GM13977 (cell line): ENCODE measurements at regions not wholly inside any gene's neighbourhood (a gene's known extent, or its start where the extent isn't known, plus 50 kb on each side); places are given as distances from the start of the nearest gene placed in this dataset.

Experiments used
- DNase-seq: peaks from one replicate; pipeline ENCODE4 v3.0.0; 2012; ENCODE audit warnings: low spot score
- in situ Hi-C: fragments of 300-500 bp; cut with MboI; formaldehyde crosslinking; loops from one replicate; pipeline ENCODE4 v1.12.0; 2022; ENCODE audit warnings: low sequenced_read_pairs, low pct_unique_long_range_greater_than_20kb, mixed read lengths, inconsistent platforms; ENCODE audit not compliant: unreplicated experiment
- TF ChIP-seq, protein P1 (sequence below): IDR thresholded peaks from 2 replicates; pipeline ENCODE4 v1.5.1; 2012; ENCODE audit warnings: mild to moderate bottlenecking, control low read depth; ENCODE audit not compliant: insufficient read depth; ENCODE audit errors: extremely low read depth, missing control alignments

DNA sequence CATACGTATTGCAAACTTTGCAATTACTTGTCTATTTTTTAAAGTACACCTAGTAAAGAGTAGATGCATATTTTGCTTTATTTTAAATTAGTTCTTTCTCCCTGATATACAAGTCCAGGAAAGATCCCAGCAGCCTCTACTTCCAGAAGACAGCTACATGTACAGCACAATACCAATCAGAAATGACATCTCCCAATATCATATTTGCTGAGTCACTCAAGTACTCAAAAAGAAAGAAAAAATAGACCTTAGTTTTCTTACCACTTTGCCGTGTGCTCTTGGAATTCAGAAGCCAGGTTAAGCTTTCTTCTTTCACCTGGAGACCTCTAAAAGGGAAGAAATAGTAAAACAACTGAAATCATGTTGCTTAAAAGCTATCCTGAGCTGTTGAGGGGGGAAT is 412.6 kb upstream of the RUNX1 start:
- in situ Hi-C loops = no loop called here
- DNase-seq = no peak
- TF ChIP-seq, protein P1, sequence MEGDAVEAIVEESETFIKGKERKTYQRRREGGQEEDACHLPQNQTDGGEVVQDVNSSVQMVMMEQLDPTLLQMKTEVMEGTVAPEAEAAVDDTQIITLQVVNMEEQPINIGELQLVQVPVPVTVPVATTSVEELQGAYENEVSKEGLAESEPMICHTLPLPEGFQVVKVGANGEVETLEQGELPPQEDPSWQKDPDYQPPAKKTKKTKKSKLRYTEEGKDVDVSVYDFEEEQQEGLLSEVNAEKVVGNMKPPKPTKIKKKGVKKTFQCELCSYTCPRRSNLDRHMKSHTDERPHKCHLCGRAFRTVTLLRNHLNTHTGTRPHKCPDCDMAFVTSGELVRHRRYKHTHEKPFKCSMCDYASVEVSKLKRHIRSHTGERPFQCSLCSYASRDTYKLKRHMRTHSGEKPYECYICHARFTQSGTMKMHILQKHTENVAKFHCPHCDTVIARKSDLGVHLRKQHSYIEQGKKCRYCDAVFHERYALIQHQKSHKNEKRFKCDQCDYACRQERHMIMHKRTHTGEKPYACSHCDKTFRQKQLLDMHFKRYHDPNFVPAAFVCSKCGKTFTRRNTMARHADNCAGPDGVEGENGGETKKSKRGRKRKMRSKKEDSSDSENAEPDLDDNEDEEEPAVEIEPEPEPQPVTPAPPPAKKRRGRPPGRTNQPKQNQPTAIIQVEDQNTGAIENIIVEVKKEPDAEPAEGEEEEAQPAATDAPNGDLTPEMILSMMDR = no peak

DNA sequence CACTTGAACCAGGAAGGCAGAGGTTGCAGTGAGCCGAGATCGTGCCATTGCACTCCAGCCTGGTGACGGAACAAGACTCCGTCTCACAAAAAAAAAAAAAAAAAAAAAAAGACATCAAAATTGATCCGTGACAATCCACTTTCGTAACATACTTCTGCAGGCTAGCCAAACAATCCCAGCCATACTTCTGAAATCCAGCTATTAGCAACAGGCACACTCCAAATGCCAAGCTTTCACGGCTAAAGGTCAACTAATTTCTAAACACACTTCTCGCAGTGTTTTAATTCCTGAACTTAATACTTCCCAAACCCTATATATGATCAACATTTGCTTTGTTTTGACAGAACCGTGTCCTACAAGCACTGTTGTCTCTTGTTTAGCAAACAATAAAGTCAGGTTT is 411.3 kb upstream of the RUNX1 start:
- TF ChIP-seq, protein P1 = no peak
- no peak for DNase-seq
- in situ Hi-C loops = no loop called here

DNA sequence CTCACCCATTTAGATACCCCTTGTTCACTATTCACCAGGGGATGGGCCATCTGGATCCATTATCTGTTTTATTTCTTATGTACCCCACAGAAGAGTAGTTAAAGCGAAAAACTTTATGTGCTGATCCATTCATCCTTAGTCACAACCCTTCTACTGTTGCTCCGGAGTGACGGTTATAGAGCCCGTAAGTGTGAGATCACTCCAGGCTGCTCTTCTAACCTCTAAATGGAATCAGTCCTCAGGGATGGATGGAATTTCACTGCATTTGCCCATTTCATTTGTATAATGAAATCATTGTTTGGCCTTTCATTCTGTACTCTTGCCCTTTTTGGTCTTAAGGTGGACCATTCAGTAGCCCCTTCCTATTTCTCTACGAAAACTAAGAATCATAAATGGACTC is 409.3 kb upstream of the RUNX1 start:
- DNase-seq = no peak
- in situ Hi-C loops = no loop called here
- TF ChIP-seq, protein P1 = no peak

DNA sequence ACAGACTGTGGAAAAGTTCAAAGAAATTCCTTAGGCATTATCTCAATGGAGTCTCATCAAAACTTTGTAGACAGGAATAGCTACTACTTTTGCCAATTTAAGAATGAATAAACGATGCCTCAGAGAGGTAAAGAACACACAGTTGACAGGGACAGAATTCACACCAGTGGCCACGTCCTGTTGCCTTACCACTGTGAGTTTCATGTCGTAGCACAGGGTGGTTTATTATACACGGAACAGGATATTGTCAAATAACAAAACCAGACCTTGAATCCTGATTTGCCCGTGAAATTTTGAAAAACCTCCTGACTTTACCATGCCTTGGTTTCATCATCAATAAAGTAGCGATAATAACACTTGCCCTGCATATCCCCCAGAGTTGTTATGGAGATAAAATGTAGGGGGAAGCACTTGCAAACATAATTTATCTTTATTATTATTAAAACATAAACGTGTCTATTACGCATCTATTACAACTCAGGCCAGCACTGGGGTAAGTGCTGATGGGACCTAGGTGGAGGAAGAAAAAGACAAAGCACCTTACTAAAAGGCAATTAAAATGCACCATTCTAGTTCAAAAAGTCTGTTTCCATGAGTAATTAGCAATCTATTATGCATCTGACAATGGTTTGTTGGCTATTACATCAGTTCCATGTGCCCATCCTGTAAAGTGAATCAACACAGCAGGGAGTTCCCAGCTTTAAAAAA is 408.1 kb upstream of the RUNX1 start:
- in situ Hi-C loops = no loop called here
- TF ChIP-seq, protein P1 = no peak
- DNase-seq = no peak

DNA sequence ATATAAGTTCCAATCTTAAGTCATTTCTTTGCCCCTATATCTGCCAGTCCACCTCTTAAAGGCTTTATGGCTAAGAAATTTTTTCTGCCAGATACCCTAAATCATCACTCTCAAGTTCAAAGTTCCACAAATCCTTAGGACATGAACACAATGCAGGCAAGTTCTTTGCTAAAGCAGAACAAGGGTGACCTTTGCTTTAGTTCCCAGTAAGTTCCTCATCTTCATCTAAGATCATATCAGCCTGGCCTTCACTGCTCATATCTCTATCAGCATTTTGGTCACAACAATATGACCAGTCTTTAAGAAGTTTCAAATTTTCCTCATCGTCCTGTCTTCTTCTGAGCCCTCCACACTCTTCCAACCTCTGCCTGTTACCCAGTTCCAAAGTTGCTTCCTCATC is 402.2 kb upstream of the RUNX1 start:
- TF ChIP-seq, protein P1 = no peak
- in situ Hi-C loops = no loop called here
- DNase-seq = no peak

DNA sequence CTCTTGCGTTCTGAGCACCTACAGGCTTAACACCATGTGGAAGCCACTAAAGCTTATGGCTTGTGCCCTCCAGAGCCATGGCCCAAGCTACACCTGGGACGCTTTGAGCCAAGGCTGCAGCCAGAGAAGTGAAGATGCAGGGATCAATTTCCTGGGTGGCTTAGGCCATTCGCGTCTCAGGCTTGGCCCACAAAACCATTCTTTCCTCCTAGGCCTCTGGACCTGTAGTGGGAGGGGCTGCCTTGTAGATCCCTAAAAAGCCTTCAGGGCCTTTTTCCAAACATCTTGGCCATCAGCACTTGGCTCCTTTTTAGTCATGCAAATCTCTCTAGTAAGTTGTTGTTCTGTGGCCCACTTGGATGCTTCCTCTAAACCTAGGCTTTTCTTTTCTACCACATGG is 401.7 kb upstream of the RUNX1 start:
- in situ Hi-C loops = no loop called here
- TF ChIP-seq, protein P1 = no peak
- DNase-seq = no peak
